CD4-positive, alpha-beta T cell treated with Interleukin-15 for 4 hours (primary cell): ENCODE measurements at regions not wholly inside any gene's neighbourhood (a gene's known extent, or its start where the extent isn't known, plus 50 kb on each side); places are given as distances from the start of the nearest gene placed in this dataset.
"Not testable (repeated sequence)": the region's sequence is repeated elsewhere in the genome, so short reads cannot be mapped to it uniquely, and the experiment has no call there.

ENCODE experiments used
- DNase-seq: peaks from one replicate; pipeline ENCODE4 v3.0.0-alpha.2; 2020; ENCODE audit warnings: low spot score

GRCh38 chr4:179595671-179596410, 2153.6 kb upstream of the AGA start:
- DNase-seq, result no peak

- DNase-seq, result no peak
Measured at GRCh38 chr4:179596621-179597020, 2154.4 kb upstream of the AGA start.

- DNase-seq, result no peak
Measured at GRCh38 chr4:179597301-179597700, 2155.1 kb upstream of the AGA start.

GRCh38 chr4:179601671-179602070, 2159.4 kb upstream of the AGA start:
- no peak for DNase-seq

DNA sequence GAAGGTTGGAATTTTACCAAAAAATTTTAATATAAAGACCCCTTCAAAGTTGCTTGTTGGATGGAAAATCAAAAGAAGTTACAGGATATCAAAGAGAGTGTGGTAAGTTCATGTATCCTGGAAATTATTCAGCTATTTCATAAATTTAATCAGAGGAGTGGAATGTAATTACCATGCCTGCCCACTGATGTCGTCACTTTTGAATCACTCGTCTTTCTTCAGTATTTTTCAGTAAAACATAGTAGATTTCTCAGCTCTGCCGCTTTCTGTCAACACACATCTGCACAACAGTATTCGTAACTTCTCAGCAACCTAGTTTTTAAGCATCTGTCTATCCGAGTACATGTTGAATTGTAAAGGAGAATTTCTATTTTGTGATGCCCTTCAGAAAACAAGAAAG, 2163.0 kb upstream of the AGA start:
- no peak for DNase-seq

DNA sequence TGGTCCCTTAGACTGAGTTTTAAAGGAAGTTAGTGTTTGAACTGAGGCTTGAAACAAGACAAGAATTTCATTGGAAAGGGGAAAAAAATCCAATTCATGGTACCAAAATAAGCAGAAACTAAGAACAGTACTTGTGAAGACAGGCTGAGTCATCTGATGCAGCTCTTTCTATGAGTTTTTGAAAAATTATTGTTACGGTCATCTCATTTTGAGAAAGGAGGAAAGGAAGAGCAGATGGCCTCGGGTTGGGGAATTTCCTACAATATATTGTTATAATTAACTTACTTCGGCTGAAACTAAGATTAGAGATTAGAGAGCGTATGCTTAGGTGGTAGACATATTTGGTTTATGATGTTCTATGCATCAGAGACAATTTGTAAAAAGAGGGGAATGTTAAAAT, 2164.8 kb upstream of the AGA start:
- no peak for DNase-seq

- DNase-seq, result no peak
Measured at GRCh38 chr4:179615704-179616103, 2173.5 kb upstream of the AGA start.

DNA sequence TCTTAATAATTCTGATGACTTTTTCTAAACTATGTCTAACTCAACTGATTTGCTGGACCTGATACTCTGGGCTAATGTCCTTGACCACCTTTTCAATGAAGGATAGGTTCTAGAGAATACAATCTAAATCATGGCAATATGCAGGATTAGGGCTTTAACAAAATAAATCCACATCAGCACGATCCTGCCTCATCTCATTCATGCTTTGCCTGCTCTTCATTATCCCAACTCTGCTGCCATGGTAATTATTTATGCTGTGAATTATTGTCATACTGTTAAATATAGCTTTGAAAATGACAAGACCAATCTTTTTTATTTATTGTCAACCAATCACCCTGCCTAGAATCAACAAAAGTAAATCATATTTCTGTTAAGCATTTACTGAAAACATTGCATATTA, 2176.7 kb upstream of the AGA start:
- DNase-seq, result no peak

- no peak for DNase-seq
Measured at GRCh38 chr4:179624768-179625181, 2182.5 kb upstream of the AGA start.

GRCh38 chr4:179625406-179625805, 2183.2 kb upstream of the AGA start:
- no peak for DNase-seq

DNA sequence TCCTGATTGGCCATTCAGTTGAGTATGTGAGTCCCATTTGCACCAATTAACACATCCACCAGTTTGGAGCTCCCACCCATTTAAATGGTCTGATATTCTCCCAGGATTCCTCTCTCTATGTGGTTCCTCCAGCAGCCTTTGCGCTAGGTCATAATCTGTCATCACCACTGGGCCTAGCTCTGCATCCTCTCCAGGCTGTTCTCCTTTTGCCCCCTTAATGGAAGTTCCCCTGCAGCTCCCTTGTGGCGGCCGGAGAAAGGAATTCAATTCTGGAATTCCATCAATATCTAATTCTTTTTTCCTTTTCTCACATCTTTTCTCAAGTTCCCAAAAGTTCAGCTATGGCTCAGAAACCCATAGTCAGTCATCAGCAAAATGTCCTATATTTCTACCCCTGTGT, 2184.4 kb upstream of the AGA start:
- no peak for DNase-seq

- no peak for DNase-seq
Measured at GRCh38 chr4:179631321-179631720, 2189.1 kb upstream of the AGA start.

DNA sequence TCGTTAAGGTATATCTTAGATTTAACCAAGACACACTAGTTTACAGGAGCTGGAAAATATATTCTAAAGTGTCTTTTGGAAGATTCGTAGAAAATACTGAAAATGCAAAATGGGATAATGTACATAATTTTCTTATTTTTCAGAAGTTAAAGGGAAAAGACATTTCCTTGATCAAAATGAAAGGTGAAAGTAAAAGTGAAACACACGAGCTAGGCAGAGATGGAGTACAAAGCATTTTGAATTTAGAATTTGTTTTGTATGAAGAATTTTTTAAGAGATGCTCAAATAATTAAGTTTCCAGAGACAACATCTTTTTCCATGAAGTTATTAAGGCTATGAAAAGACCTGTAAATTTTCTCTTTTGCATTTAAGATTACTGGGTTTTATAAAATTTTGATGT, 2192.6 kb upstream of the AGA start:
- no peak for DNase-seq

DNA sequence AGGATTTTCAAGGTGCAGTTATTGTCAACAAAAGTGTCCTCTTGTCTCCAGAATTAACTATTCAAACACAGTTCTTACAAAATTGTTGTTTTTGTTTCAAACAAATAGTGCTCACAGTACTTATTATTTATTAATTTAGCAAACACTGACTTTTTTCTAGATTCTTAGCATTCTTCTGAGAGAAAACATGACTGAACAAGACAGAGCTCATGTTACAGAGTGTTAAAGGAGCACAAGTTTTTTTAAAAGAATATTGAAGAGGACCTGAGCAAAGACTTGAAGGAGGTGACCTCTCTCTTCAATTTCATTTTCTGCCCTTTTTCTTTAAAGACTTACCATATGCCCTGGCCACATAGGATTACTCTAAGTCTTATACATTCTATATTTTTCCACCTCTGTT, 2220.3 kb upstream of the AGA start:
- DNase-seq, result no peak

DNA sequence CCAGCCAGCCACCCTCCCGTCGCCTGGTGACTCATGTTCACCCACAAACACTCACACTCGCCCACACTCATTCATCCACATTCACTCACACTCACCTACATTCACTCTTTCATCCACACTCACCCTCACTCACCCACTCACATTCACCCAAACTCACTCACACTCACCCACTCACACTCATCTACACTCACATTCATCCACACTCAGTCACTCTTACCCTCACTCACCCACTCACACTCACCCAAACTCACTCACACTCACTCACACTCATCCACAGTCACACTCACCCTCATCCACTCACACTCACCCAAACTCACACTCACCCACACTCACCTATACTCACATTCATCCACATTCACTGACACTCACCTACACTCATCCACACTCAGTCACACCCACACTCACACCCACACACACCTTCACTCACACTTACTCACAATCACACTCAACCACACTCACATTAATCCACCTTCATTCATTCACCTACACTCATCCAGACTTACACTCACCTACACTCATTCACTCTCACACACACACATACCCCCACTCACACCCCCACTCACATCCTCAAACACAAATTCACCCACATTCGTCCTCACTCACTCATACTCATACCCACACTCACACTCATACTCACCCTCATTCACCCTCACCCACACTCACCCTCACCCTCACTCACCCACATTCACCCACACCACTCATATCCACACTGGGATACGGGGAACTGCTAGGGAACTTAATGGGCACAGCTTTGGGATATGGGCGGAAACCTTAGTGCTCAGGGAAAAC, 2221.6 kb upstream of the AGA start:
- no peak for DNase-seq

DNA sequence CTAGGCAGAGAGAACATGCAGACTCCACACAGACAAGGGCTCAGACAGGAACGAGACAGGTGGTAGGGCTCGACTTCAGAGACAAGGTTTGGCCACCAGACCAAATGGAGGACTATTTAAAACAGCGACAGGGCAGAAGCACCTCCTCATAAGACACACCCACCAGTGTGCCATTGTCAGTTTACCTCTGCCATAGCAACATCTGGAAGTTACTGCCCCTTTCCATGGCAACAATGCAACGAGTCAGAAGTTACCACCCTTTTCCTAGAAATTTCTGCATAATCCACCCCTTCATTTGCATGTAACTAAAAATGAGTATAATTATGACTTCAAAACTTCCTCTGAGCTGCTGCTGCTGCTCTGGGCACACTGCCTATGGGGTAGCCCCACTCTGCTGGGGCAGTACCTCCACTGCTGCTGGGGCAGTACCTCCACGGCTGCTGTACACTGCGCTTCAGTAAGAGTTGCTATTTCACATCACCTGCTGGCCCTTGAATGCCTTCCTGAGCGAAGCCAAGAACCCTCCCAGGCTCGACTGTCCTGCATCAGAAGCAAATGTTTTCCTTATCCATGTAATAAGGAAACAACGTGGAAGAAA, 2222.3 kb upstream of the AGA start:
- DNase-seq, result no peak

DNA sequence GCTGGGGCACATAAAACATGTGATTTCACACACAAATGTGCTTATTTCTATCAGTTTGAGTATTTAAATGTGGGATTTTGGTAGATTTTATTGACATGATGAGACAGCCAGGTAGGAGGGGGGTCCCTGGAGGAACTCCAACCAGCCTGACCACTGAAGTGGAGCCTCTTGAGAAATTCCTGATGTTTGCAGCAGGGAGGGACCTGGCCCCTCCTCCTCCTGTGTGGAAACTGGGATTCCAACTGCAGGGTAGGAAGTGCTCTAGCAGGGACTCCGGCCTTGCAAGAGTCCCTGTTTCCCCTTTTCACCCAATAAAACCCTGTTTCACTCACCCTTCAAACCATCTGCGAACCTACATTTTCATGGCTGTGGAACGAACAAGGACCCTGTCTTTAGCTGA, 2224.0 kb upstream of the AGA start:
- DNase-seq, result no peak

- no peak for DNase-seq
Measured at GRCh38 chr4:179671609-179672008, 2229.4 kb upstream of the AGA start.

DNA sequence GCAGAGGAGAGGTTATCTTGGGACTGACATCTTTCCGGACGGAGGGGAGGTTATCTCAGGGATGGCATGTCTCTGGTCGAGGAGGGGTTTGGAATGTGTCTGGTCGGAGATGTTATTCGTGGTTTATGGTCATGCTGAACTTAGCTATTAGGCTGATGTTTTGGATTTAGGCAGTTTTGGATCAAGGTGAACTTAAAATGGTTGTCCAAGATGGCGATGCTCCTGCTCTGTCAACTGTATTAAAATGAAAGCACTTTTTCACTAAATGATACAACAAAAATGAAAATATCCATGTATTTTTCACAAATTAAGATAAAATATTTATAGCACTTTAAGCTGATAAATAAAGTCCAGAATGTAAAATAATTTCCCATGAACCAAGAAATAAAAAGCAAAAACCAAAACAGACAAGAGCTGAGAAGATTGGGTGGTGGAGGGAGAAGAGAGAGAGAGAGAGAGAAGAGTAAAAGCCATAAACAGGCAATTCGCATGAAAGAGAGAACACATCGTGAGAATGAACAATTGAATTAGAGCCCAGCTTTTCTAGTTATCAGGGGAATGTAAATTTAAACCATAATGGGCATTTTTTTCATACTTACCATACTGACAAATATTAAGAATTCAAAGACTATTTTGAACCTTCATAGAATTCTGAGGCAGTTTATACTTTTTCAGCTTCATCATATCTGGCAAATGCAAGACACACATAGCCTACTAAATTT, 2236.0 kb upstream of the AGA start:
- no peak for DNase-seq

- not testable (repeated sequence) for DNase-seq
Measured at GRCh38 chr4:179683661-179684060, 2241.4 kb upstream of the AGA start.

GRCh38 chr4:179692222-179692621, 2250.0 kb upstream of the AGA start:
- no peak for DNase-seq

GRCh38 chr4:179695175-179695574, 2252.9 kb upstream of the AGA start:
- no peak for DNase-seq

DNA sequence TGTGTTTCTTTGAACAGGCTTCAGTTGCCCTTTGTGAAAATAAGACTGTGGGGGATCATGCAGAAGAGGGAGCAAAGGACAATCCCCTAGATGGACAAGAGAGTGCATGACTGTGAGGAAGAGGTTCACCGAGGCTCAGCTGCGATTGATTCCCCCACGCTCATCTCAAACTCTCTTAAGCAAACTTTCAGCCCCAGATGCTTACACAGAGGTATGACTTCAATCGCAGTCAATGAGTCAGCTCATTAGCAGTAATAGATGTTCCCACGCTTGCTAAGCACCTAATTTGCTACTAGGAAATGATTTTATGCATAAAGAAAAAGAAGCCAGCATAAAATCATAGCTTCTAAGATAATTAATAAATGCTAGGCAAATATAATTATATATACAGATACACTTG, 2256.1 kb upstream of the AGA start:
- DNase-seq, result no peak
